CD4-positive, alpha-beta T cell treated with Interleukin-6 at 100 ng/mL for 8 hours (primary cell): ENCODE measurements at regions not wholly inside any gene's neighbourhood (a gene's known extent, or its start where the extent isn't known, plus 50 kb on each side); places are given as distances from the start of the nearest gene placed in this dataset.
"Not testable (repeated sequence)": the region's sequence is repeated elsewhere in the genome, so short reads cannot be mapped to it uniquely, and the experiment has no call there.

ENCODE experiments used
- DNase-seq: peaks from one replicate; pipeline ENCODE4 v3.0.0-alpha.2; 2020; ENCODE audit warnings: mixed read lengths, low spot score

- DNase-seq: no peak
Measured at GRCh38 chr4:141290771-141291170, 70.1 kb downstream of the ZNF330 start.

- DNase-seq: no peak
Measured at GRCh38 chr4:141294306-141294705, 73.6 kb downstream of the ZNF330 start.

GRCh38 chr4:141301216-141301615 is 80.5 kb downstream of the ZNF330 start:
- DNase-seq: no peak

- no peak for DNase-seq
Measured at GRCh38 chr4:141302924-141303323, 82.2 kb downstream of the ZNF330 start.

GRCh38 chr4:141304346-141304745 is 83.7 kb downstream of the ZNF330 start:
- no peak for DNase-seq

GRCh38 chr4:141306331-141306730 is 85.6 kb downstream of the ZNF330 start:
- DNase-seq: no peak

GRCh38 chr4:141307241-141307689 is 86.6 kb downstream of the ZNF330 start:
- peak; percentile 40 for DNase-seq

GRCh38 chr4:141309874-141310273 is 89.2 kb downstream of the ZNF330 start:
- no peak for DNase-seq

- no peak for DNase-seq
Measured at GRCh38 chr4:141311246-141312204, 90.8 kb downstream of the ZNF330 start.

- DNase-seq: no peak
Measured at GRCh38 chr4:141314627-141315026, 93.9 kb downstream of the ZNF330 start.

- no peak for DNase-seq
Measured at GRCh38 chr4:141328560-141329173, 108.0 kb downstream of the ZNF330 start.

- no peak for DNase-seq
Measured at GRCh38 chr4:141329174-141329569, 108.5 kb downstream of the ZNF330 start.

GRCh38 chr4:141330616-141331015 is 109.9 kb downstream of the ZNF330 start:
- DNase-seq: no peak

GRCh38 chr4:141331534-141332358 is 111.1 kb downstream of the ZNF330 start:
- DNase-seq: no peak

- DNase-seq: not testable (repeated sequence)
Measured at GRCh38 chr4:141332359-141333181, 111.9 kb downstream of the ZNF330 start.

GRCh38 chr4:141333456-141334230 is 112.9 kb downstream of the ZNF330 start:
- not testable (repeated sequence) for DNase-seq

GRCh38 chr4:141335166-141335565 is 114.5 kb downstream of the ZNF330 start:
- DNase-seq: no peak

- no peak for DNase-seq
Measured at GRCh38 chr4:141338238-141338637, 117.5 kb downstream of the ZNF330 start.

GRCh38 chr4:141339391-141339790 is 118.7 kb downstream of the ZNF330 start:
- DNase-seq: no peak

GRCh38 chr4:141339966-141340365 is 119.3 kb downstream of the ZNF330 start:
- DNase-seq: no peak

GRCh38 chr4:141340458-141340857 is 119.8 kb downstream of the ZNF330 start:
- no peak for DNase-seq
